LNCaP clone FGC (cell line): ENCODE measurements at regions not wholly inside any gene's neighbourhood (a gene's known extent, or its start where the extent isn't known, plus 50 kb on each side); places are given as distances from the start of the nearest gene placed in this dataset.

ENCODE experiments used
- DNase-seq: peaks from one replicate; pipeline ENCODE4 v3.0.0-alpha.2; 2011; ENCODE audit warnings: low read depth
- H3K4me3 ChIP-seq: 2 replicates; pipeline ENCODE4 v1.5.1; 2011; ENCODE audit warnings: mild to moderate bottlenecking, low read depth, low read length, control low read depth
- TF ChIP-seq, protein P1 (sequence below): IDR thresholded peaks from 2 replicates; pipeline ENCODE4 v1.5.1; 2012; ENCODE audit warnings: mild to moderate bottlenecking; ENCODE audit not compliant: control insufficient read depth, insufficient read depth; ENCODE audit errors: extremely low read depth

DNA sequence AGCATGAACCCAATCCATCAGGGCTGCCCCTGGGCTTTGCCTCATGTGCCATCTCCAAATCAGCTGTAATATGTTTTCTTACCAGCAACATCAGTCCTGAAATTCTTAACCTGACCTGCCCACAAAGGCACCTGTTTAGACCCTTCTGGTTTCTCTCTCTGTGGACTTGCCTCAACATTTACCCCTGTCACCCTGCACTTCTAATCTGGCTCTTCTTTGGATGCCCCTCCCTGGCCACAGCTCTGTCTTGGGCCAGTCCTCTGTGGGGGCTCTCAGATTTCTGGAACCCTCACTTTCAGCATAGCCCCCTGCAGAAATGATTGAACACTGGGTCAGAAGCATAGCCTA lies 168.7 kb upstream of the STAC start:
- TF ChIP-seq, protein P1, sequence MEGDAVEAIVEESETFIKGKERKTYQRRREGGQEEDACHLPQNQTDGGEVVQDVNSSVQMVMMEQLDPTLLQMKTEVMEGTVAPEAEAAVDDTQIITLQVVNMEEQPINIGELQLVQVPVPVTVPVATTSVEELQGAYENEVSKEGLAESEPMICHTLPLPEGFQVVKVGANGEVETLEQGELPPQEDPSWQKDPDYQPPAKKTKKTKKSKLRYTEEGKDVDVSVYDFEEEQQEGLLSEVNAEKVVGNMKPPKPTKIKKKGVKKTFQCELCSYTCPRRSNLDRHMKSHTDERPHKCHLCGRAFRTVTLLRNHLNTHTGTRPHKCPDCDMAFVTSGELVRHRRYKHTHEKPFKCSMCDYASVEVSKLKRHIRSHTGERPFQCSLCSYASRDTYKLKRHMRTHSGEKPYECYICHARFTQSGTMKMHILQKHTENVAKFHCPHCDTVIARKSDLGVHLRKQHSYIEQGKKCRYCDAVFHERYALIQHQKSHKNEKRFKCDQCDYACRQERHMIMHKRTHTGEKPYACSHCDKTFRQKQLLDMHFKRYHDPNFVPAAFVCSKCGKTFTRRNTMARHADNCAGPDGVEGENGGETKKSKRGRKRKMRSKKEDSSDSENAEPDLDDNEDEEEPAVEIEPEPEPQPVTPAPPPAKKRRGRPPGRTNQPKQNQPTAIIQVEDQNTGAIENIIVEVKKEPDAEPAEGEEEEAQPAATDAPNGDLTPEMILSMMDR = no peak
- DNase-seq = no peak
- no peak overlapping the region for H3K4me3 ChIP-seq

DNA sequence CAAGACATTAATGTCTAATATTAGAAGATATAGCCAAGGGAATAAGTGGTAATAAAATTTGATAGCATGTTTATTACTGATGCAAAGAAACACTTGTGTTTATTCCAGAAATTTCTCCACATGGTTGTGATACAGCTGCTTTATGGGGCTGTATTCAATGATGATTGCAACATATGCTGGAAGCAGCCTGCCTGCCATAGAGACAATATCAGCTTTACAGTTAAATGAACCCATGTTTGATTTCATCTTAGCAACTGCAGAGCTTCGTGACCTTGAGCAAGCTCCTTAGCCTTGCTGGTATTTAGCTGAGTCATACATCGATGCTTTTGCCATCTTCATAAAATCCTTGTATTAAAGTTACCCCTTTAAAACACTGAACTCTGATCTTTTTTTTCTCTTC lies 168.1 kb upstream of the STAC start:
- TF ChIP-seq, protein P1 = no peak
- no peak for DNase-seq
- no peak overlapping the region for H3K4me3 ChIP-seq

DNA sequence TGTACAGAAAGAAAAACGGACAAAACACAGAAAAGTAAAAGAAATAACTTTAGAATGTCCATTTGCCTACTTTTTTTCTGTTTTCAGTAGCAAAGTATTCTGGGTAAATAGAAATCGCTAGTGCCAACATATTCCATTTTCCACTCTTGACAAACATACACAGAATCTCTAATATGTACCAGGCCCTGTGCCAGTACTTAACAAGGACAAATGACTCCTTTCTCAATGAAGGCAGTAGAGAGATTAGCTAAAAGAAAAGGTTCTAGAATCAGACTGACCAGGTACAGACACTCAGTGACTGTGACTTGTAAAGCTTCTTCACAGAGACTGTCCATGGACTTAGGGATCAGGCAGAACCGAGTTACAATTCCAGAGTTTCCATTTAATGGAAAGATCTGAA lies 165.8 kb upstream of the STAC start:
- DNase-seq = no peak
- TF ChIP-seq, protein P1 = no peak
- H3K4me3 ChIP-seq = no peak overlapping the region

DNA sequence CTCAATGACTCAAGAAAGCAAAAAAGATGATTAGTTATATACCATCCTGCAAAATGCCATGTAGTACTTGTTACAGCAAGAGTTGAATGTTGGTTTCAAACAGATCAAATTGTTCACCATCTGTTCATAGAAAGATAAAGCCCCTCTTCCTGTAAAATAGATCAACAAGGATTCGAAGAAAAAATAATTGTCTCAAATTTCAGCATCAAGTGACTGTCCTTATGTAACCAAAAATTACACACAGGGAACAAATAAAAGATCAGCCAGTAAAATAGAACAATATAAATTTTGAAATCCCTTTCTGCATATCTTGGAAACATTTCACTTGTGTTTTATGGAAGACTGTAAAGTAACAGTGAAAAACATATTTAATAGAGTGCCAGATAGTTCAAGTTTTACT lies 165.1 kb upstream of the STAC start:
- TF ChIP-seq, protein P1 = no peak
- H3K4me3 ChIP-seq = no peak overlapping the region
- DNase-seq = peak; percentile 47

DNA sequence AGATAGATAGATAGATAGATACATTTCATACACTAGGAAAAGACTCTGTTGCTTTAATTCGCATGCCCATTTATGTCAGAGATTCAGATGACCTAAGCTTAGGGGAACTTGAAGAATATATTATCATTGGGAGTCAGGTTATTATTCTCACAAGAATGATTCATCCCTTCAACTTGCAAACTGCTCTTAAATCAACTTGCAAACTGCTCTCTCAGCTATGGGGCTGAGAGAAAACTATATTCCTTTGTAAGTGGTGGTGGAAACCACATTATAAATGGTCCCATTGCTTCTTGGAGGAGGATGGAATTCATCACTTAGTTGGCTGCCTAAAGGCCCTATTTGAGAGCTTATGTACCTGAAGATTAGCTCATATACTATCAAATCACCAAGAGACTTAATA lies 160.9 kb upstream of the STAC start:
- H3K4me3 ChIP-seq = no peak overlapping the region
- TF ChIP-seq, protein P1 = no peak
- DNase-seq = no peak

DNA sequence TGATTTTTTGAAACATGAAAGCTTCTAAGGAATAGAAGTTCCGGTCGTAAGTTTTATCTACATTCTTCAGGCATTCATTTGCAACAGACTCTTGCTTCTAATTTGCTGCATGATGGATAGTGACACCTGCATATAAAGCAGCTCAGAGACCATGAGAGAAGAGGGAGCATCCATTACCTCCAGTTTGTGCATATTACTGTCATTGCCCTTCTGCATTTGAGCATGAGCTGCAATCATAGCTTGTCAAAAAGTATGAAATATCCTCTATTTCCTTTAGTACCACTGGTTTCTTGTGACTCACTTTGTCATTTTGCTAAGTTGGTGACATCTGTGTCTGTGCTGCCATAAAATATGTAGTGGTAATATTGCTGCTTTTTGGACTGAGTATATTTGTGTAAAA lies 160.1 kb upstream of the STAC start:
- TF ChIP-seq, protein P1 = no peak
- DNase-seq = no peak
- H3K4me3 ChIP-seq = no peak overlapping the region

DNA sequence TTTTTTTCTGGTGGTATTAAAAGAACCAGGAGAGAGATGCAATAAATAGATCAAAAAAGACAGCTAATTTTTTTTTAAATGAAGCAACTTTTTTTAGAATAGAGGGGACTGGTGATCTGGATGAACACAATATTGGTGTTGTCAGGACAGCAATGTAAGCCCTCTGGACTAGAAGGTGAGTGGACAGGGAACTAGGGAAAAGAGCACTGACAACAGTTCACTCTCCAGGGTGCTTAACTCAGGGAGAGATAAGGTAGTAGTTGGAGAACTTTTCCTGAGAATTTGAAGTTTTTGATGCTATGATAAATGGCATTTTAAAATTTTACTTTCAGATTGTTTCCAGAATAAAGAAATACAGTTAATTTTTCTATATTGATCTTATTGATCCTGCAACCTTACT lies 158.3 kb upstream of the STAC start:
- TF ChIP-seq, protein P1 = no peak
- H3K4me3 ChIP-seq = no peak overlapping the region
- no peak for DNase-seq
